Osteocyte (in vitro differentiated cells): ENCODE measurements at regions not wholly inside any gene's neighbourhood (a gene's known extent, or its start where the extent isn't known, plus 50 kb on each side); places are given as distances from the start of the nearest gene placed in this dataset.

Experiments
- DNase-seq: peaks from one replicate; pipeline ENCODE4 v3.0.0; 2021; ENCODE audit warnings: mixed read lengths; ENCODE audit not compliant: unreplicated experiment; ENCODE audit errors: extremely low spot score
- H3K27ac Mint-ChIP-seq: one replicate; pipeline ENCODE4 v1.8.0; 2021; ENCODE audit warnings: mild to moderate bottlenecking, mixed read lengths; ENCODE audit not compliant: unreplicated experiment
- H3K27me3 Mint-ChIP-seq: one replicate; pipeline ENCODE4 v1.8.0; 2021; ENCODE audit warnings: mixed read lengths; ENCODE audit not compliant: unreplicated experiment
- H3K36me3 Mint-ChIP-seq: one replicate; pipeline ENCODE4 v1.8.0; 2021; ENCODE audit warnings: mixed read lengths; ENCODE audit not compliant: unreplicated experiment
- H3K4me1 Mint-ChIP-seq: one replicate; pipeline ENCODE4 v1.8.0; 2021; ENCODE audit warnings: mixed read lengths; ENCODE audit not compliant: unreplicated experiment
- H3K4me3 Mint-ChIP-seq: one replicate; pipeline ENCODE4 v1.8.0; 2021; ENCODE audit warnings: mild to moderate bottlenecking, moderate library complexity, mixed read lengths; ENCODE audit not compliant: unreplicated experiment
- H3K9me3 Mint-ChIP-seq: one replicate; pipeline ENCODE4 v1.8.0; 2021; ENCODE audit warnings: mixed read lengths; ENCODE audit not compliant: unreplicated experiment
- TF ChIP-seq, protein P1 (sequence below): fragments of 200-600 bp; sonication (generic); IDR thresholded peaks from 2 replicates; pipeline ENCODE4 v1.5.0; 2021; ENCODE audit warnings: antibody characterized with exemption, mild to moderate bottlenecking, moderate library complexity

GRCh38 chr9:31669311-31669710, 715.1 kb upstream of the ACO1 start:
- H3K27ac Mint-ChIP-seq, result no peak overlapping the region
- H3K9me3 Mint-ChIP-seq, result no peaks in the 10 kb centered on the region
- DNase-seq, result no peak
- TF ChIP-seq, protein P1, sequence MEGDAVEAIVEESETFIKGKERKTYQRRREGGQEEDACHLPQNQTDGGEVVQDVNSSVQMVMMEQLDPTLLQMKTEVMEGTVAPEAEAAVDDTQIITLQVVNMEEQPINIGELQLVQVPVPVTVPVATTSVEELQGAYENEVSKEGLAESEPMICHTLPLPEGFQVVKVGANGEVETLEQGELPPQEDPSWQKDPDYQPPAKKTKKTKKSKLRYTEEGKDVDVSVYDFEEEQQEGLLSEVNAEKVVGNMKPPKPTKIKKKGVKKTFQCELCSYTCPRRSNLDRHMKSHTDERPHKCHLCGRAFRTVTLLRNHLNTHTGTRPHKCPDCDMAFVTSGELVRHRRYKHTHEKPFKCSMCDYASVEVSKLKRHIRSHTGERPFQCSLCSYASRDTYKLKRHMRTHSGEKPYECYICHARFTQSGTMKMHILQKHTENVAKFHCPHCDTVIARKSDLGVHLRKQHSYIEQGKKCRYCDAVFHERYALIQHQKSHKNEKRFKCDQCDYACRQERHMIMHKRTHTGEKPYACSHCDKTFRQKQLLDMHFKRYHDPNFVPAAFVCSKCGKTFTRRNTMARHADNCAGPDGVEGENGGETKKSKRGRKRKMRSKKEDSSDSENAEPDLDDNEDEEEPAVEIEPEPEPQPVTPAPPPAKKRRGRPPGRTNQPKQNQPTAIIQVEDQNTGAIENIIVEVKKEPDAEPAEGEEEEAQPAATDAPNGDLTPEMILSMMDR, result no peak
- no peak overlapping the region for H3K4me3 Mint-ChIP-seq
- H3K27me3 Mint-ChIP-seq, result peaks cover 3% of the 10 kb centered on the region
- no peaks in the 10 kb centered on the region for H3K36me3 Mint-ChIP-seq
- no peaks in the 10 kb centered on the region for H3K4me1 Mint-ChIP-seq

GRCh38 chr9:31671011-31671410, 713.4 kb upstream of the ACO1 start:
- peaks cover 7% of the 10 kb centered on the region for H3K27me3 Mint-ChIP-seq
- TF ChIP-seq, protein P1, result no peak
- H3K4me3 Mint-ChIP-seq, result no peak overlapping the region
- H3K36me3 Mint-ChIP-seq, result no peaks in the 10 kb centered on the region
- no peaks in the 10 kb centered on the region for H3K9me3 Mint-ChIP-seq
- H3K27ac Mint-ChIP-seq, result no peak overlapping the region
- DNase-seq, result no peak
- no peaks in the 10 kb centered on the region for H3K4me1 Mint-ChIP-seq

- Mint-ChIP-seq H3K4me3 (no peak overlapping the region), H3K27me3 (peaks cover 20% of the 10 kb centered on the region), H3K36me3 (no peaks in the 10 kb centered on the region), H3K4me1 (no peaks in the 10 kb centered on the region), H3K9me3 (no peaks in the 10 kb centered on the region), H3K27ac (no peak overlapping the region)
- TF ChIP-seq, protein P1, result no peak
- no peak for DNase-seq
These were observed 710.2 kb upstream of the ACO1 start for GRCh38 chr9:31674264-31674663.

GRCh38 chr9:31677415-31677814, 707.0 kb upstream of the ACO1 start:
- no peak for DNase-seq
- Mint-ChIP-seq H3K4me3 (no peak overlapping the region), H3K27ac (no peak overlapping the region), H3K4me1 (no peaks in the 10 kb centered on the region), H3K9me3 (no peaks in the 10 kb centered on the region), H3K27me3 (peaks cover 33% of the 10 kb centered on the region), H3K36me3 (no peaks in the 10 kb centered on the region)
- TF ChIP-seq, protein P1, result no peak

DNA sequence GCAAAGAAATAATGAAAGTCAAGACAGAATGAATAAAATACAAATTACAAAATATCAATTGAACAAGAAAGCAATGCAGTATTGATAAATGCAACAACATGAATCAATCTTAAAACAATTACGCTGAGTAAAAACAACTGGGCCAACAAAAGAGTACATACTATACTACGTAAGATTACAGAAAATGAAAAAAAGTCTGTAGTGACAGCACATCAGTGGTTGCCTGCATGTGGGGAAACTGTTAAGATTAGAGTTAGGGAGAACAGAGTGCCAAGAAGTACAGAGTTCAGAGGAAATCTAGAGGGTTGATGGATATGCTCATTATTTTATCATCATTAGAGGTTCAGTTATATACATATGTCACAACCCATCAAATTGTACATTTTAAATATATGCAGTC, 706.6 kb upstream of the ACO1 start:
- TF ChIP-seq, protein P1, result no peak
- no peaks in the 10 kb centered on the region for H3K36me3 Mint-ChIP-seq
- no peaks in the 10 kb centered on the region for H3K4me1 Mint-ChIP-seq
- no peak overlapping the region for H3K4me3 Mint-ChIP-seq
- H3K27ac Mint-ChIP-seq, result no peak overlapping the region
- peaks cover 33% of the 10 kb centered on the region for H3K27me3 Mint-ChIP-seq
- no peaks in the 10 kb centered on the region for H3K9me3 Mint-ChIP-seq
- no peak for DNase-seq
